ENCODE measurements at regions not wholly inside any gene's neighbourhood (a gene's known extent, or its start where the extent isn't known, plus 50 kb on each side); places are given as distances from the start of the nearest gene placed in this dataset.

DNA sequence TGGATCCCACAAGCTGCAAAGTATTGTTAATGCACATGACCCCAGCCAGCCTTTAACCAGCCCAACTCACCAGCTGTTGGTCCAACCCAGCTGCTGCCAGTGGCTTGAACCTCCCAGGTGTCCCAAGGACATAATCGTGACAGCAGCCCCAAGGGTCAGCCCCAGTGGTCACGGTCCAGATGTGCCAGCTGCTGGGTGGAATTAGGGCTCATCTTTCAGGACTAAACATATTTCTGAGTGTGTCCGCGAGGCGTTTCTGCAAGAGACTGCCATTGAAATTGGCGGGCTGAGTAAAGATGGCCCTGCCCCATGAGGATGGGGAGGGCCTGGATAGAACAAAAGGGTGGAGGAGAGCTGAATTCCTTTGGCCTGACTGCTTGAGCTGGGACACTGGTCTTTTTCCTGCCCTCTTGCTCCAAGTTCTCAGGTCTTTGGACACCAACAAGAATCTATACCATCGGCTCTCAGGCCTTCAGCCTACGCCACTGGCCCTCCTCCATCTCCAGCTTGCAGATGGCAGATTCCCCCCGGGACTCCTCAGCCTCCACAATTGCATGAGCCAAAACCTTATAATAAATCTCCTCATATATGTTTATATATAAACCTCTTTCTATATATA, 240.2 kb downstream of the MN1 start:
- DNase-seq (ENCODE audit: low read depth in 3 of 3): no peak

DNA sequence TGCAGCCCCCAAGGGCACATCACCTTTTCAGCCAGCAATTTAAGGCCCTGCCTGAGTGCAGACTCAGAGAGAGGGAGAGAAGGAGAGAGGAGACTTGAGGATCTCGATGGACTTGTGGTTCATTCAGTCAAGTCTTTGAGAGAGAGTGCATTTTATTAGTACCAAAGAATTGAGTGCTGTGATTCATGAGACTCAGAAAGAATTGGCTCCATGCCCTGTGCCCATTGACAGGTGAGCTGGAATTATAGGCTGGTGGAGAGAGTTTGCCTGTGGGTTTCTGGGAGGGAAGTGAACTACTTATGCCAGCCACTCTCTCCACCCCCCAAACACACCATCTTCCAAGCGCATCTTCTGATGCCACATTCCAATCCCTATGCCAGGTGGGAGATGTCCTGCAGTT, 236.8 kb downstream of the MN1 start:
- DNase-seq (ENCODE audit: low read depth in 3 of 3): no peak

- no peak for DNase-seq (ENCODE audit: low read depth in 3 of 3)
These were observed 235.0 kb downstream of the MN1 start for GRCh38 chr22:27566602-27567001.

DNA sequence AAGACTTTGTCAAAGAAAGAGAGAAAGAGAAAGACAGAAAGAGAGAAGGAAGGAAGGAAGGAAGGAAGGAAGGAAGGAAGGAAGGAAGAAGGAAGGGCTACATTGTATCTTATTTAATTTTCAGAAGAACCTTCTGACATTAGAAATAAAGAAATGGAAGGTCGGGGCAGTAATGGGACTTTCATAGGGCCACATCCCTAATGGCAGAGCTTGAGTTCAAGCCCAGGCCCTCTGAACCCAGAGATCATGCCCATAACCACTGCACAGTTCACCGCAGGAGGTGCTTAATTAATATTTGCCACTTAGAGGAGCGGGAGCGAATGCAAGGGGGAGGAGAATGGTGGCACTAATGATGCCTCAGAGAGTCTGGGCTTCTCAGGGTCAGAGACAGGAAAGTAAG, 233.3 kb downstream of the MN1 start:
- DNase-seq (ENCODE audit: low read depth in 3 of 3): no peak

GRCh38 chr22:27571463-27572277, 229.9 kb downstream of the MN1 start:
- no peak for DNase-seq (ENCODE audit: low read depth in 3 of 3)

GRCh38 chr22:27572278-27572666, 229.3 kb downstream of the MN1 start:
- no peak for DNase-seq (ENCODE audit: low read depth in 3 of 3)

DNA sequence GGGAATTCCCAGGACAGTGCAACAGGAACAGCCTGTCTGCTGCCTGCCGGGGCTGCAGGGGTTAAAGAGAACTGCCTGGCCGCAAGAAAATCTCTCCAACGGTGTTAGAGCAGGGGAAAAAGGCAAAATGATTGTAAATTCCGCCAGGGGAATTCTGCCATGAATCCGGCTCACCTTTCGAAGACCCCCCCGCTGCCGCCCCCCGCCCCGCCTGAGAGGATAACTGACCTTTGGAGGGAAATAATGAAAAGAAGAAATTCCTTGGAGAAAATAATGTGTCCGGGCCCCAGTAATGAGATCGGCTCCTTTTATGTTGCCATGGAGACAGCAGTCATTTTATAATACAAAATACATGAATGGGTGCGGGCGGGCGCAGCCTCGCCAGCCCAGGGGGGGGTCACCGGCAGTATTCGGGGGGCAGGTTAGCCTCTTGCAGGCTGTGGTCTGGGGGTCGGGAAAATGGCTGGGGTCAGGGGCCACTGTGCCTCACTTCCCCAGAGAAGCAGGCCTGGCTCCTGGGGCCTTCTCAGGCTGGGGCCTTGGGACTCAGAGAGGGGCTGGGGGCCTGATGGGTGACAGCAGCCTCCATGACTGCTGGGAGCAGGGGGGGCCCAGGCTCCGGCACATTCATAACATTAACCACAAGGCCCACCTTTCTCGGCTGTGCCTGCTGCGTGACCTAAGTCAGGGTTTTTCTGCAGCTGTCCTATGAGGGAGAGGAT, 228.1 kb downstream of the MN1 start:
- DNase-seq (ENCODE audit: low read depth in 3 of 3): no peak

GRCh38 chr22:27574002-27574366, 227.6 kb downstream of the MN1 start:
- DNase-seq (ENCODE audit: low read depth in 3 of 3): no peak

- no peak for DNase-seq (ENCODE audit: low read depth in 3 of 3)
These were observed 226.9 kb downstream of the MN1 start for GRCh38 chr22:27574651-27575050.

DNA sequence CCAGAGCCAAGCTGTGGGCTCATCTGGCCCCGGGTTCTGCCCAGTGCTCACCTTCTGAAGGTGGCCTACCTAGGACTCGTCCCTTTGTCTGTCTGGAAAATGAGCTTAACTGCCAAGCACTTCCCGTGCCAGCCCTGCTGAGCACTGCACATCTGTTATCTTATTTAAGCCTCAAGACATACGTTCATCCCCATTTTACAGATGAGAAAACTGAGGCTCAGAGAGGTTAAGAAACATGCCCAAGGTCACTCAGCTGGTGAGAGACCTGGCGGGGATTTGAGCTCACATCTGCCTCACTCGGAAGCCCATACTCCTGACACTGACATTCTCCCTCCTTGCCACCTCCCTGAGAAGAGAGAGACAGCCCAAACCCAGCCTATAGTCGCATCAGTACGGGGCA, 226.2 kb downstream of the MN1 start:
- DNase-seq (ENCODE audit: low read depth in 3 of 3): no peak

DNA sequence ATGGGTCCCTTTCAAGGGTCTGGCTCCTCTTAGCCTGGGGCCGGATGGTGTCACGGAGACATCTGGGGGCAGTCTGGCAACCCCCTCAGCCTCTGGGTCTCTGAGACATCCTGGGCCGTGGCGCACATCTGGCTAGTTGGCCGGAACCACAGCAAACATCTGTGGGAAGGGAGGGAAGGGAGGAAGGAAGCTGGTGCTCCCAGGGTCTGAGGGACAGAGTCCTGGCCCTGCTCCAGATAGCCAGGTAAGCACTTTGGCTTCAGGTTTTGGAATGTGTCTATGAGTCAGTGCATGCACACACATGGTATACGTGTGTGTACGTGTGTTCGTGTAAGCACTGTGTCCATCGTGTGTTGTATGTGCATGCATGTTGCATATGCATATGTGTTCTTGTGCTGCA, 225.1 kb downstream of the MN1 start:
- no peak for DNase-seq (ENCODE audit: low read depth in 3 of 3)

DNA sequence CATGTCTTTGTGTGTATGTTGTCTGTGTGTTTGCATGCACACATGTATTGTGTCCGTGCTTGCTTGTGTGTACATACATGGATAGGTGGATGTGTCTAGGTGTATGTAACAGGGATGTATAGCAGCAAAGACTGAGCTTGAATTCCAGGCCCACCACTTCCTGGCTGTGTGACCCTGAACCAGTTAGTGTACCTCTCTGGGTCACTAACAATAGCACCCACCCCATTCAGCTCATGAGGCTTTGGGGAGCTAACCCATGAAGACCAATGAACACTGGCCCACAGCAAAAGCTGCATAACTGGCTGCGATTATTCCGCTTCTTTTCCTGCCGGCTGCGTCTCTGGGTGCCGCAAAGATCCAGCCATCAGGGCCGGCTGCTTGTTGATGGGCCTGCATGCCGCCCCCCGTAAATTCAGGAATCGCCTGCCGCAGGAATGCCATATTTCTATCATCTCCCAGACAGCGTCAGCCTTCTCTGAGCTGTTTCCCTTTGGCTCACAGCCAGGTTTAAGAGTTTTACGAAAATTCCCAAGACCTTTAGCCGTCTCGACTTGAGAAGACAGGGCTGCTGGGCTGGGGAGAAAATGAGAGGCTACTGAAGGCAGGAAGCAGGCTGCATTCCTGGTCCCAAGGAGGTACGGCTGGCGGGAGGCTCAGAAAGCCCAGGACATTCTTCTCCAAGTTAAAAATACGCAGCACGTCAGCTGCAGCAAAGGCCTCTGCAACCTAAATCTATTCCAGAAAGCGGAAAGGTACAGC, 224.6 kb downstream of the MN1 start:
- no peak for DNase-seq (ENCODE audit: low read depth in 3 of 3)

GRCh38 chr22:27577574-27577969, 224.0 kb downstream of the MN1 start:
- DNase-seq (ENCODE audit: low read depth in 3 of 3): no peak

DNA sequence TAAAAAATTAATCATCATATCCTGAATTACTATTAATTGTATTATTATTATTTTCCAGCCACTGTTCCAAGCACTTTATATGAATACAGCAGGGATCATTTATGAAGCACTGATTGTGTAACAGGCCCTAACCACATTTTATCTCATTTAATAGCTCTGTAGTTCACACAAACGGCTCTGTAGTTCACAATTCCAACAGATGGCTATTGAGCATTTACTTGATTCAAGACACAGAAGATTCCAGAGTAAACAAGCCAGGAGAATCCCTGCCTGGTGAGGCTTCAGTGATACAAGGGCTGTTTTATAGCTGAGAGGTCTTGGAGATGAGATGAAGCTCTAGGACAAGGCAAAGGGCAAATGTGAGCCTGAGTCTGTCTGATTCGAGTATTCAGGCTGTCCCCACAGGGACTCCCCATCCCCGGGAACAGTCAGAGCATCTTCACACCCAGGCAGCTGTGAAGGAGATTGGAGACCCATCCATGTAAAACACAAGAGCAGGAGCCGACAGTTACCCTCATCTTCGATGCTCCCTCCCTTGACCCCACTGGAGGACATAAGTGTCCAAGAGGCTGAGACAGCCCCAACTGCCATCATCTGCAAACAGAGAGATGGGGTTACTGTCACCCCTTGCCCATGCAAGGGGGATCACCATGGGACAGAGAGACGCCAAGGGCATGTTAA, 222.5 kb downstream of the MN1 start:
- DNase-seq (ENCODE audit: low read depth in 3 of 3): no peak

DNA sequence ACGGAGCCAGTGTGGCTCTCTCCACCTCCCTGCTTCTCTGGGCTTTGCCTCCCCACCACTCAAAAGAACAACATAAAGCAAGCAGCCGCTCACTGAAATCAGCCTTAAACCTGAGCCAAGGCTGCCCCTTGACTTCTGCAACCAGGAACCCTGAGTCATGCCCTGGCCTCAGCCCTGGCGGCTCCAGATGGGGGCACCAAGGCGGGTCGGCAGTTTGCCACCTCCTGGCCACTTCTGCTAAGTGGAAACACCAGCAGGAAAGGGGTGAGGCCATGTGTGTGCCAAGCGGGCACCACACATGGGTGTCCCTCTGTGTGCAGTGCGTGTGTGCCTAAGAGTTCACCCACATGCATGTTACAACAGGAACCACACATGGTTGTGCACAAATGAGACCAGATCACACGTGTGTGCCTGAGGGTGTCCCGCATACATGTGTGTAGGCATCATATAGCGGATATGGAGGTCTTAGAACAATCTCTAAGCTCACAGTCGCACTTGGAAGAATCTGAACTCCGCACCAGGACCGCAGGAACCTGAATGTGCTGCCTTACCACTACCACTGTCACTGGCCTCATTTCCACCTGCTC, 221.2 kb downstream of the MN1 start:
- DNase-seq (ENCODE audit: low read depth in 3 of 3): no peak

DNA sequence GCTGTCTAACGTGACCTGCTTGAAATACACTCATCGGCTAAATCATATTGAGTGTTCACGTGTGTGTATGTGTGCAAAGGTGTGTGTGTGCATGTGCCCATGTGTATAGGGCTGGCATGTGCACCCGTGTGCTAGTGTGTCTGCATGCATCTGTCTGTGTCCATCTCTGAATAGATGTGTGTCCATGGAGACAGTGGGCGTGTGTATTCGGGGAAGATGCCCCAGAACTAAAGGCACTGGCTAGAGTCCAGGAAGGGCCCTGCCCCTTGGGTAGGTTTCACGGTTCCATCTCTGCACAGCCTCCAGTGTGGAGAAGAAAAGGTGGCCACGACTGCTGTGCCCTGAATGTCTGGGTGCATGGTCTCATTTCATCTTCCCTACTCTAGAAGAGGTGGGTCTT, 220.3 kb downstream of the MN1 start:
- DNase-seq (ENCODE audit: low read depth in 3 of 3): no peak

DNA sequence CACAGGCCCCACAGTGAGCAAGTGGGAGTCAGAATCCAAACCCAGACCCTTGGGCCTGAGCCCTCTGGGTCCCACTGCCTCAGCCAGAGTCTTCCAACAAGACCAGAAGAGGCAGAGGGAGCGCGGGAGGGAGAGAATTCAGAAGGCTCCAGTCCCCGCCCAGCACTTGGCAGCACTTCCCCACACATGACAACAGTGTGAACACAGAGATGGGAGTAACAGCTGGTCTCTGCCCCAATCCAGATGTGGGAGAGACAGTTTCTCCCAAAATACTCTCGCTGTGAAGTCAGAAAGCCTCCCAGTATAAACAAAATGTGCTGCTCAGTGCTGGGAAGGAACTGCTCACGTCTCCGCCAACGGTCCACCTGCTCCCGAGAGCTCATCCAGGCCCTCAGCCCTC, 219.9 kb downstream of the MN1 start:
- no peak for DNase-seq (ENCODE audit: low read depth in 3 of 3)

DNA sequence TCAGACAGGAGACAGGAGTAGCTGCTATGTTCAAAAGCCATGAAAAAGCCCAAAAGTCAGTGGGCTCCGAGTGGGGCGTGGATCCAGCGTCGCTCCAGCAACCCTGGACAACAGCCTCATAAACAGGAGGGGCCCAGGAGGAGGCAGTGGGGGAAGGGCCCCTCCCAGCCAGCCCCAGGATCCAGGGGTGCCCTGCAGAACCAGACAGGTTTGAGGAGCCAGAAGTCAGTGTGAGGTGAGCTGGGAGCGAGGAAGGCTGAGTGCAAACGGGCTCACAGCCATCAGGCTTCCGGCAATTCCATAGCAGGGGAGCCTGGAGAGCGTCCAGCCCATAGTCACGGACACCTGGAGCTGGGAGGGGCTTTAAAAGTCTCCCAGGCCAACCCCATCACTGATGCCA, 217.7 kb downstream of the MN1 start:
- no peak for DNase-seq (ENCODE audit: low read depth in 3 of 3)

- no peak for DNase-seq (ENCODE audit: low read depth in 3 of 3)
These were observed 216.4 kb downstream of the MN1 start for GRCh38 chr22:27585141-27585540.

- no peak for DNase-seq (ENCODE audit: low read depth in 3 of 3)
These were observed 213.3 kb downstream of the MN1 start for GRCh38 chr22:27588268-27588667.

DNA sequence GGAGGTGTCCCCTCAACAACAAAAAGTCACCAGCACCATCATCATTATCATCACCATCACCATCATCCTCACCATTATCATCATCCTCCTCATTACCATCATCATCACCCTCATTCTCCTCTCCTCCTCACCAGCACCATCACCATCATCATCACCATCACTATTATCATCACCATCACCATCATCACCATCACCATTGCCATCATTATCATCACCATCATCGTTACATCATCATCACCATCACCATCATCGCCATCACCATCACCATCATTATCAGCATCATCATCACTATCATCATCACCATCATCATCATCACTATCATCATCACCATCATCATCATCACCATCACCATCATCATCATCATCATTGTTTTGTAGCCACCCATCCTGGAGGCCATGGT, 212.6 kb downstream of the MN1 start:
- DNase-seq (ENCODE audit: low read depth in 3 of 3): no peak

Data from stimulated activated CD4-positive, alpha-beta T cell treated with anti-CD3 and anti-CD28 coated beads, TNF-alpha, amount 100 ng/mL, for 4 hours (primary cell).